Activated T-cell treated with anti-CD3 and anti-CD28 coated beads, Interleukin-2, amount 50 U/mL, for 72 hours (primary cell): ENCODE measurements at regions not wholly inside any gene's neighbourhood (a gene's known extent, or its start where the extent isn't known, plus 50 kb on each side); places are given as distances from the start of the nearest gene placed in this dataset.

Experiments
- ATAC-seq, 2 donors: fragments of 150-1000 bp; cut with Tn5 transposase; replicated peaks in 1 of 2; 2 replicates each; pipeline ENCODE4 v1.10.0; 2021; ENCODE audit warnings: moderate library complexity in 2 of 2, mild to moderate bottlenecking in 1 of 2
- DNase-seq, 2 donors: peaks; one replicate each; pipeline ENCODE4 v3.0.0; 2021 to 2022; ENCODE audit warnings: mixed read lengths in 1 of 2
- H3K27ac Mint-ChIP-seq: one replicate; pipeline ENCODE4 v1.8.0; 2022; ENCODE audit warnings: mild to moderate bottlenecking, moderate library complexity, mixed read lengths
- H3K27me3 Mint-ChIP-seq: one replicate; pipeline ENCODE4 v1.8.0; 2022; ENCODE audit warnings: low read depth, mixed read lengths
- H3K36me3 Mint-ChIP-seq, 2 donors: one replicate each; pipeline ENCODE4 v1.8.0; 2022; ENCODE audit warnings: mixed read lengths in 2 of 2, mild to moderate bottlenecking in 1 of 2; ENCODE audit not compliant: insufficient read depth in 2 of 2
- H3K4me1 Mint-ChIP-seq: one replicate; pipeline ENCODE4 v1.8.0; 2022; ENCODE audit warnings: low read depth, mixed read lengths
- H3K4me3 Mint-ChIP-seq, 2 donors: one replicate each; pipeline ENCODE4 v1.8.0; 2022; ENCODE audit warnings: mild to moderate bottlenecking in 2 of 2, mixed read lengths in 2 of 2, moderate library complexity in 2 of 2
- H3K9me3 Mint-ChIP-seq, 2 donors: one replicate each; pipeline ENCODE4 v1.8.0; 2022; ENCODE audit warnings: mixed read lengths in 2 of 2

- Mint-ChIP-seq H3K9me3 (no peaks in the 10 kb centered on the region), H3K27me3 (peaks cover 13% of the 10 kb centered on the region), H3K4me1 (no peaks in the 10 kb centered on the region), H3K27ac (no peak overlapping the region), H3K36me3 (no peaks in the 10 kb centered on the region), H3K4me3 (no peak overlapping the region)
- DNase-seq (no peak), ATAC-seq (no peak)
These were observed 51.1 kb upstream of the RPH3A start for GRCh38 chr12:112740387-112740934.

- Mint-ChIP-seq H3K36me3 (no peaks in the 10 kb centered on the region), H3K4me3 (no peak overlapping the region), H3K27me3 (peaks cover 19% of the 10 kb centered on the region), H3K4me1 (no peaks in the 10 kb centered on the region), H3K9me3 (no peaks in the 10 kb centered on the region), H3K27ac (no peak overlapping the region)
- DNase-seq (no peak), ATAC-seq (no peak)
These were observed 50.4 kb upstream of the RPH3A start for GRCh38 chr12:112741106-112741505.
